AG04450 (cell line): ENCODE measurements at regions not wholly inside any gene's neighbourhood (a gene's known extent, or its start where the extent isn't known, plus 50 kb on each side); places are given as distances from the start of the nearest gene placed in this dataset.

Experiments
- CTCF ChIA-PET: fragments of 300-600, 350-600 bp; formaldehyde crosslinking; extraction: SDS; loops from one replicate; lab custom pipeline; 2022; ENCODE audit warnings: antibody characterized with exemption, inconsistent platforms; lab: Charles Lee
- POLR2A ChIA-PET: fragments of 350-600 bp; formaldehyde crosslinking; extraction: SDS; loops from one replicate; lab custom pipeline; 2021; ENCODE audit warnings: antibody characterized with exemption, inconsistent platforms; lab: Yijun Ruan, JAX
- DNase-seq: peaks from one replicate; pipeline ENCODE4 v3.0.0-alpha.2; 2011; ENCODE audit warnings: low read depth, low spot score
- H3K27ac ChIP-seq: one replicate; pipeline ENCODE4 v1.5.1; 2012; ENCODE audit warnings: low read depth, low read length, control low read depth
- H3K27me3 ChIP-seq: one replicate; pipeline ENCODE4 v1.6.0; 2012; ENCODE audit warnings: low read length; ENCODE audit not compliant: control insufficient read depth, insufficient read depth
- H3K4me3 ChIP-seq: 2 replicates; pipeline ENCODE4 v1.5.1; 2011; ENCODE audit warnings: mild to moderate bottlenecking, low read depth, low read length, control low read depth
- H3K9me3 ChIP-seq: 2 replicates; pipeline ENCODE4 v1.5.1; 2012; ENCODE audit warnings: low read length; ENCODE audit not compliant: control insufficient read depth, insufficient read depth
- CTCF ChIP-seq: IDR thresholded peaks from 2 replicates; pipeline ENCODE4 v1.5.1; 2011; ENCODE audit warnings: low read depth, low read length, control low read depth, inconsistent platforms

GRCh38 chr1:29383746-29384371 lies 147.5 kb downstream of the PTPRU start:
- ChIA-PET POLR2A (no interaction called here), CTCF (no interaction called here)
- DNase-seq = peak; percentile 6
- Histone ChIP-seq H3K9me3 (no peaks in the 10 kb centered on the region; the same call in none of the 2 replicates), H3K27me3 (peaks cover 3% of the 10 kb centered on the region), H3K27ac (no peak overlapping the region), H3K4me3 (no peak overlapping the region)
- no peak for TF ChIP-seq CTCF

- ChIA-PET CTCF (no interaction called here), POLR2A (no interaction called here)
- DNase-seq = no peak
- Histone ChIP-seq H3K27me3 (peaks cover 3% of the 10 kb centered on the region), H3K4me3 (no peak overlapping the region), H3K9me3 (no peaks in the 10 kb centered on the region; the same call in none of the 2 replicates), H3K27ac (no peak overlapping the region)
- no peak for TF ChIP-seq CTCF
These were observed 146.8 kb downstream of the PTPRU start for GRCh38 chr1:29382851-29383745.

DNA sequence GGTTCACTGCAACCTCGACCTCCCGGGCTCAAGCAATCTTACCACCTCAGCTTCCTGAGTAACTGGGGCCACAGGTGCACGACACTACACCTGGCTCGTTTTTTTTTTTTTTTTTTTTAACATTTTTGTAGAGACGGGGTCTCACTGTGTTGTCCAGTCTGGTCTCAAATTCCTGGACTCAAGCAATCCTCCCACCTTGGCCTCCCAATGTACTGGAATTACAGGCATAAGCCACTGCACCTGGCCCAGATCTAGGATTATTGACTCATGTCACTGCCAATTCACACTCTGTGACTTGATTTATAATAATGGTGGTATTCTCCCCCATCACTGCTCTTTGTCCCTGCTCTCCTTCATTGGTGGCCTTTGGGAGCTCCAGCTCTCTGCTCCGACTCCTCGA lies 145.1 kb downstream of the PTPRU start:
- no peak for DNase-seq
- TF ChIP-seq CTCF = no peak
- CTCF ChIA-PET = no interaction called here
- H3K27ac ChIP-seq = no peak overlapping the region
- no peak overlapping the region for H3K4me3 ChIP-seq
- POLR2A ChIA-PET = no interaction called here
- H3K27me3 ChIP-seq = no peaks in the 10 kb centered on the region
- no peaks in the 10 kb centered on the region; the same call in none of the 2 replicates for H3K9me3 ChIP-seq

DNA sequence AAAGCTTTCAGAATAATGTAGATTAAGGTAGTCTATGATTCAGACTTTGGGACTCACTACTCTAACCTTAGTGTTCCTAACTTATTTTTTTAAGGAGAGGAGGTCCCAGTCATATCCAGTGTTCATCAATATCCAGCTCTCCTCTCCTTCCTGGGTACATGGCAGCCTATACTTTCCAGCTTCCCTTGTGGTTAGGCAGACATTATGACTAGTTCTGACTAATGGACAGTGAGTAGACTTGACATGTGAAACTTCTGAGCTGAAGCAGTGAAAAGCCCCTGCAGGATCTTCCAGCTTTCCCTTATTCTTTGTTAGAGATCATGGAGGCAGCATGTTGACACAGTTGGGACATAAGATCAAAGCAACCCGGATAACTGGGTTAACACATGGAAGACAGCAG lies 144.2 kb downstream of the PTPRU start:
- ChIA-PET POLR2A (no interaction called here), CTCF (no interaction called here)
- H3K27ac ChIP-seq = no peak overlapping the region
- H3K4me3 ChIP-seq = no peak overlapping the region
- no peaks in the 10 kb centered on the region; the same call in none of the 2 replicates for H3K9me3 ChIP-seq
- TF ChIP-seq CTCF = no peak
- DNase-seq = no peak
- H3K27me3 ChIP-seq = no peaks in the 10 kb centered on the region
